ENCODE measurements at regions not wholly inside any gene's neighbourhood (a gene's known extent, or its start where the extent isn't known, plus 50 kb on each side); places are given as distances from the start of the nearest gene placed in this dataset.

DNA sequence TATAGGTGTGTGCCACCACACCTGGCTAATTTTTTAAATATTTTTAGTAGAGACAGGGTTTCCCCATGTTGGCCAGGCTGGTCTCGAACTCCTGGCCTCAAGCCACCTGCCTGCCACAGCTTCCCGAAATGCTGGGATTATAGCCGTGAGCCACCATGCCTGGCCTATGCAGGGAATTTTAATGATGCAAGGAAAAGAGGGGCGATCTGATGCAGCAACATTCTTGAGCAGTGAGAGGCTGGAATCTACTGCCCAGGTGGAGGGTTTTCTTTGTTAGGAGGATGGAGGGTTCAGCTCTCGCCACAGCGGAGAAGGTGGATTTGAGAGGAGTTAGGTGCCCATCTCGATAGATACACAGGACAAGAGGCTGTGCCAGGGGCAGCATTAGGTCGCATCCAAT lies 332.3 kb downstream of the GATA3 start:
- no peak overlapping the region for H3K27ac ChIP-seq
- H3K27me3 ChIP-seq = peaks cover 5% of the 10 kb centered on the region
- H3K36me3 ChIP-seq = no peaks in the 10 kb centered on the region
- TF ChIP-seq, protein P1, sequence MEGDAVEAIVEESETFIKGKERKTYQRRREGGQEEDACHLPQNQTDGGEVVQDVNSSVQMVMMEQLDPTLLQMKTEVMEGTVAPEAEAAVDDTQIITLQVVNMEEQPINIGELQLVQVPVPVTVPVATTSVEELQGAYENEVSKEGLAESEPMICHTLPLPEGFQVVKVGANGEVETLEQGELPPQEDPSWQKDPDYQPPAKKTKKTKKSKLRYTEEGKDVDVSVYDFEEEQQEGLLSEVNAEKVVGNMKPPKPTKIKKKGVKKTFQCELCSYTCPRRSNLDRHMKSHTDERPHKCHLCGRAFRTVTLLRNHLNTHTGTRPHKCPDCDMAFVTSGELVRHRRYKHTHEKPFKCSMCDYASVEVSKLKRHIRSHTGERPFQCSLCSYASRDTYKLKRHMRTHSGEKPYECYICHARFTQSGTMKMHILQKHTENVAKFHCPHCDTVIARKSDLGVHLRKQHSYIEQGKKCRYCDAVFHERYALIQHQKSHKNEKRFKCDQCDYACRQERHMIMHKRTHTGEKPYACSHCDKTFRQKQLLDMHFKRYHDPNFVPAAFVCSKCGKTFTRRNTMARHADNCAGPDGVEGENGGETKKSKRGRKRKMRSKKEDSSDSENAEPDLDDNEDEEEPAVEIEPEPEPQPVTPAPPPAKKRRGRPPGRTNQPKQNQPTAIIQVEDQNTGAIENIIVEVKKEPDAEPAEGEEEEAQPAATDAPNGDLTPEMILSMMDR (IDR thresholded peaks at IDR 0.05; ENCODE audit: low read depth, low read length) = no peak
- H3K4me3 ChIP-seq = no peak overlapping the region
- H3K4me1 ChIP-seq (ENCODE audit: low read depth) = no peaks in the 10 kb centered on the region
- no peak for DNase-seq (ENCODE audit: low read depth in 1 of 2, low spot score in 1 of 2)
- no peaks in the 10 kb centered on the region for H3K9me3 ChIP-seq (ENCODE audit: low read depth)

DNA sequence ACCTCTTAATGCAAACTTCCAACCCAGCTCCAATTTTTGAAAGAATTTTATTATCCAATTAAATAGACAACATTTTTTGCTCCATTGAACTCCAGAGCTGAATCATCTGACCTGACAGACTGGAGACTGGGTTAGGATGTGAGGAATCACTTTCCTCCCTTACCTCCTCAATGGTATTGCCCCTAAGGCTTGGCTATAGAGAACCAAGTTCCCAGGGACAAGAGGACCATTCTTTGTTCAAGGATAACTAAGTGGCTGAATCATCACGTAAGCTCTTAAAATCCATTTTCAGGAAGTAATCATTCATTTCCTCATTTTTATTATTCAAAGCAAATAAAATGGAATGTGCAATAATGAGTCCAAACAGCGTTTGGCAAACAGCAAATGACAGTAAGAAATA lies 335.1 kb downstream of the GATA3 start:
- DNase-seq (ENCODE audit: low read depth in 1 of 2, low spot score in 1 of 2) = no peak
- no peaks in the 10 kb centered on the region for H3K36me3 ChIP-seq
- no peaks in the 10 kb centered on the region for H3K9me3 ChIP-seq (ENCODE audit: low read depth)
- H3K4me3 ChIP-seq = no peak overlapping the region
- no peak overlapping the region for H3K27ac ChIP-seq
- TF ChIP-seq, protein P1 (IDR thresholded peaks at IDR 0.05; ENCODE audit: low read depth, low read length) = no peak
- peaks cover 5% of the 10 kb centered on the region for H3K27me3 ChIP-seq
- H3K4me1 ChIP-seq (ENCODE audit: low read depth) = no peaks in the 10 kb centered on the region

DNA sequence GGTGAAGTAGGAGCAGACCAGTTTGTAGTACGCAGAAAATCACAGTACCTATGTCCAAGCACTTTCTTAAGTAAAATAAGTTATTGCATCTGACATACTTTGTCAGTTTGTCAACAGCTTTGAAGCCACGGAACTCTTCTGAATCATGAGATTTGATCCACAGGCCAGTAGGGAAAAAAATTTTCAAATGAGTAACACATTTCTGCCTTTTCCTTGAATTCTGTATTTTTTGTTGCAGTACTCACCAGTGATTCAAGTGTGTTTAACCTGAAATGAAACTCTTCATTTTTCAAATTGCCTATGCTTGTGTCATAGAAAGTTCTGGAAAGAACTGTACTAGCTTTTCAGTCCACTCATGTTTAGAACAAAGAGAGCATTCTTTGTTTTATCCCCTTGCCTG lies 337.7 kb downstream of the GATA3 start:
- no peaks in the 10 kb centered on the region for H3K36me3 ChIP-seq

DNA sequence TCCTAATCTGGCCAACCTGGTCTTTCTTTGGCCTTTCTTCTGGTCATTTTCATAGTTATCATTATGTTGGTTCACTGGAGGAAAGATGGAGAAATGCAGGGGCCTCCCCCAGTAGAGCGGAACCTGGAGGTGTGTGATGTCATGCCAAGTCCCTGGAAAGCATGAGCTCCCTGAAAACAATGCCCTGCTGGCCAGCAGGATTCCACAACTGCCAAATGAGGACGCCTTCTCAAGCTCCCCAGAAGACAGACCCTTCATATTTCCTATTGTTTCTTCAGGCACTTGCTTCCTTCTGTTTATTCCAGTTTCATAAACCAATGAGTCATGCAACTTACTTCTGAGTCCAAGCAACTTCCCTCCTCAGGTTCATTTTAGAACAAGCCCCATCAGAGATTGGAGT lies 339.0 kb downstream of the GATA3 start:
- peak in 1 of 2 donors; percentile 71 for DNase-seq (ENCODE audit: low read depth in 1 of 2, low spot score in 1 of 2)
- TF ChIP-seq, protein P1 (IDR thresholded peaks at IDR 0.05; ENCODE audit: low read depth, low read length) = no peak
- Histone ChIP-seq H3K4me1 (ENCODE audit: low read depth) (no peaks in the 10 kb centered on the region), H3K27me3 (peaks cover 5% of the 10 kb centered on the region), H3K36me3 (no peaks in the 10 kb centered on the region), H3K9me3 (ENCODE audit: low read depth) (no peaks in the 10 kb centered on the region), H3K27ac (no peak overlapping the region), H3K4me3 (no peak overlapping the region)

More for the DNA sequence above, 337.7 kb downstream of the GATA3 start:
- TF ChIP-seq, protein P1 (IDR thresholded peaks at IDR 0.05; ENCODE audit: low read depth, low read length) = no peak
- H3K4me3 ChIP-seq = no peak overlapping the region
- H3K27ac ChIP-seq = no peak overlapping the region
- DNase-seq (ENCODE audit: low read depth in 1 of 2, low spot score in 1 of 2) = peak in 1 of 2 donors; percentile 37
- H3K4me1 ChIP-seq (ENCODE audit: low read depth) = no peaks in the 10 kb centered on the region
- H3K9me3 ChIP-seq (ENCODE audit: low read depth) = no peaks in the 10 kb centered on the region
- H3K27me3 ChIP-seq = peaks cover 5% of the 10 kb centered on the region

DNA sequence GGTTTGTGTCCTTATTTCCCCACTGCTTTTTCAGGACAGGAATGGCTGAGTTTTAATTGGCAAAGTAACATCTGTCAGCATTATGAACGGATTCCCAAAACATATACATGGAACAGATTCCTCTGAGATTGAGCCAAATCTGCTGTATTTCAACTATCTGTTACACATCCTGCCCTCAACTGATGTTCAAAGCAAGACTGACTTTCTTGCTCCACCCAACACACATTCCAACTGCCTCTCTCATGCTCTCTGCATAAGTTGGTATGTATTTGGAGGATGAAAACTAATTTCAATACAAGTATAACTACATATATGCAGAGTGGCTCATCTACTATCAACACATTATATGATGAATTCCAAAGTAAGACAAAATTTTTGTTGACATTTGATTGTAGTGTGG lies 342.2 kb downstream of the GATA3 start:
- no peaks in the 10 kb centered on the region for H3K36me3 ChIP-seq
- H3K4me3 ChIP-seq = no peak overlapping the region
- H3K27ac ChIP-seq = no peak overlapping the region
- DNase-seq (ENCODE audit: low read depth in 1 of 2, low spot score in 1 of 2) = peak in 1 of 2 donors; percentile 65
- H3K4me1 ChIP-seq (ENCODE audit: low read depth) = no peaks in the 10 kb centered on the region
- TF ChIP-seq, protein P1 (IDR thresholded peaks at IDR 0.05; ENCODE audit: low read depth, low read length) = no peak
- H3K9me3 ChIP-seq (ENCODE audit: low read depth) = no peaks in the 10 kb centered on the region
- H3K27me3 ChIP-seq = peaks cover 7% of the 10 kb centered on the region

DNA sequence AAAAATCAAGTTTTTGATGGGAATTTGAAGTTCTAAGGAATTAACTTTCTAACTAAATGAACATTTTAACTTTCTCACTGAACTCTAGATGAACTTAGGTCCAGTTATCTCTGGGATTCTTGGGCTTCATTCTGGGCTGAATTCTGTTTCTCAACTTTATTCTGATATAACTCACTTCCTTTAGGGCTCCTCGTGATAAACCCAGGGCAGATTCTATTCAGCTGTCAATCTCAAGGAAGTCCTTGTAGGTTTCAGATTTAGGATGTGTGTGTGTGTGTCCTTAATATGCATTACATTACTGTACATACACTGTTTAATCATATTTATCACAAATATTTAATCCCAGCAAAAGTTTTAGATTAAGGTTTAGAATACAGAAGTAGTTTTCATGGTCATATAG lies 344.3 kb downstream of the GATA3 start:
- Histone ChIP-seq H3K27me3 (peaks cover 7% of the 10 kb centered on the region), H3K9me3 (ENCODE audit: low read depth) (no peaks in the 10 kb centered on the region), H3K36me3 (no peaks in the 10 kb centered on the region), H3K4me1 (ENCODE audit: low read depth) (peaks cover under 1% of the 10 kb centered on the region), H3K27ac (no peak overlapping the region), H3K4me3 (no peak overlapping the region)
- DNase-seq (ENCODE audit: low read depth in 1 of 2, low spot score in 1 of 2) = peak in 1 of 2 donors; percentile 23
- TF ChIP-seq, protein P1 (IDR thresholded peaks at IDR 0.05; ENCODE audit: low read depth, low read length) = no peak
